ENCODE measurements at regions not wholly inside any gene's neighbourhood (a gene's known extent, or its start where the extent isn't known, plus 50 kb on each side); places are given as distances from the start of the nearest gene placed in this dataset.
A peak's percentile ranks its signal among the peaks of the same experiment; 100 is the strongest.

GRCh38 chr5:154559398-154560276 is 81.6 kb upstream of the HAND1 start:
- Histone ChIP-seq H3K36me3 (no peaks in the 10 kb centered on the region), H3K27me3 (no peaks in the 10 kb centered on the region), H3K9me3 (no peaks in the 10 kb centered on the region), H3K27ac (no peak overlapping the region), H3K4me3 (no peak overlapping the region), H3K4me1 (no peaks in the 10 kb centered on the region)
- TF ChIP-seq CTCF (IDR thresholded peaks at IDR 0.05) (no peak), POLR2AphosphoS5 (IDR thresholded peaks at IDR 0.05; ENCODE audit: insufficient read depth in 1 of 2, low read depth in 1 of 2) (no peak), POLR2A (IDR thresholded peaks at IDR 0.05) (no peak)
- DNase-seq (ENCODE audit: extremely low spot score in 2 of 2) = no peak
- intact Hi-C loops (cut with DNase I) = no loop called here

- Histone ChIP-seq H3K4me3 (no peak overlapping the region), H3K27ac (no peak overlapping the region), H3K9me3 (peaks cover 8% of the 10 kb centered on the region), H3K36me3 (no peaks in the 10 kb centered on the region), H3K27me3 (no peaks in the 10 kb centered on the region), H3K4me1 (no peaks in the 10 kb centered on the region)
- TF ChIP-seq CTCF (IDR thresholded peaks at IDR 0.05) (no peak), POLR2A (IDR thresholded peaks at IDR 0.05) (no peak), POLR2AphosphoS5 (IDR thresholded peaks at IDR 0.05; ENCODE audit: insufficient read depth in 1 of 2, low read depth in 1 of 2) (no peak)
- intact Hi-C loops (cut with DNase I) = no loop called here
- DNase-seq (ENCODE audit: extremely low spot score in 2 of 2) = no peak
Measured at GRCh38 chr5:154557548-154557947, 79.5 kb upstream of the HAND1 start.

GRCh38 chr5:154547551-154547950 is 69.5 kb upstream of the HAND1 start:
- Histone ChIP-seq H3K27me3 (no peaks in the 10 kb centered on the region), H3K36me3 (no peaks in the 10 kb centered on the region), H3K27ac (no peak overlapping the region), H3K4me3 (no peak overlapping the region), H3K4me1 (no peaks in the 10 kb centered on the region), H3K9me3 (no peaks in the 10 kb centered on the region)
- intact Hi-C loops (cut with DNase I) = no loop called here
- no peak for TF ChIP-seq POLR2A (IDR thresholded peaks at IDR 0.05)
- no peak for TF ChIP-seq CTCF (IDR thresholded peaks at IDR 0.05)
- no peak for TF ChIP-seq POLR2AphosphoS5 (IDR thresholded peaks at IDR 0.05; ENCODE audit: insufficient read depth in 1 of 2, low read depth in 1 of 2)
- DNase-seq (ENCODE audit: extremely low spot score in 2 of 2) = no peak

- TF ChIP-seq POLR2A (IDR thresholded peaks at IDR 0.05) (no peak), POLR2AphosphoS5 (IDR thresholded peaks at IDR 0.05; ENCODE audit: insufficient read depth in 1 of 2, low read depth in 1 of 2) (no peak), CTCF (IDR thresholded peaks at IDR 0.05) (no peak)
- intact Hi-C loops (cut with DNase I) = no loop called here
- H3K27me3 ChIP-seq = no peaks in the 10 kb centered on the region
Measured at GRCh38 chr5:154546719-154547118, 68.7 kb upstream of the HAND1 start.

GRCh38 chr5:154544646-154545045 is 66.6 kb upstream of the HAND1 start:
- DNase-seq (ENCODE audit: extremely low spot score in 2 of 2) = no peak
- H3K27ac ChIP-seq = no peak overlapping the region
- no peaks in the 10 kb centered on the region for H3K27me3 ChIP-seq
- TF ChIP-seq POLR2AphosphoS5 (IDR thresholded peaks at IDR 0.05; ENCODE audit: insufficient read depth in 1 of 2, low read depth in 1 of 2) = no peak
- no peak for TF ChIP-seq CTCF (IDR thresholded peaks at IDR 0.05)
- TF ChIP-seq POLR2A (IDR thresholded peaks at IDR 0.05) = no peak
- intact Hi-C loops (cut with DNase I) = no loop called here
- no peaks in the 10 kb centered on the region for H3K9me3 ChIP-seq
- no peak overlapping the region for H3K4me3 ChIP-seq
- peaks cover 6% of the 10 kb centered on the region for H3K4me1 ChIP-seq
- no peaks in the 10 kb centered on the region for H3K36me3 ChIP-seq

More at GRCh38 chr5:154546719-154547118, 68.7 kb upstream of the HAND1 start:
- Histone ChIP-seq H3K4me3 (no peak overlapping the region), H3K27ac (no peak overlapping the region), H3K9me3 (no peaks in the 10 kb centered on the region), H3K4me1 (peaks cover 1% of the 10 kb centered on the region), H3K36me3 (no peaks in the 10 kb centered on the region)
- peak in 1 of 2 donors; percentile 32 for DNase-seq (ENCODE audit: extremely low spot score in 2 of 2)

Data from vagina (tissue), 2 donors.